GM12878 (cell line): ENCODE measurements at regions not wholly inside any gene's neighbourhood (a gene's known extent, or its start where the extent isn't known, plus 50 kb on each side); places are given as distances from the start of the nearest gene placed in this dataset.

ENCODE experiments used
- CTCF ChIP-seq, 3 experiments: IDR thresholded peaks in 2 of 3; conservative IDR thresholded peaks in 1 of 3; 2 replicates each; pipeline ENCODE4 v1.5.1; 2011; ENCODE audit warnings: low read depth in 3 of 3, low read length in 3 of 3, mild to moderate bottlenecking in 3 of 3, control low read depth in 2 of 3, moderate library complexity in 2 of 3, inconsistent platforms in 1 of 3, mixed read lengths in 1 of 3; ENCODE audit not compliant: control insufficient read depth in 2 of 3, insufficient read depth in 1 of 3; ENCODE audit errors: extremely low read depth in 1 of 3
- JUND ChIP-seq: IDR thresholded peaks from 2 replicates; pipeline ENCODE4 v1.6.1; 2012; ENCODE audit warnings: low read depth, mild to moderate bottlenecking, low read length, improper control_type of control experiment, moderate library complexity
- POLR2A ChIP-seq: IDR thresholded peaks from 2 replicates; pipeline ENCODE4 v1.6.1; 2011; ENCODE audit warnings: low read depth, mild to moderate bottlenecking, low read length
- TAF1 ChIP-seq: IDR thresholded peaks from 2 replicates; pipeline ENCODE4 v1.6.1; 2011; ENCODE audit warnings: mild to moderate bottlenecking, low read depth, low read length, borderline replicate concordance

GRCh38 chr4:74635490-74636123 lies 158.7 kb downstream of the BTC start:
- TF ChIP-seq CTCF (IDR thresholded peaks at IDR 0.05 in 2 of 3, conservative IDR thresholded peaks at IDR 0.05 in 1 of 3; ENCODE audit: control insufficient read depth in 2 of 3, extremely low read depth in 1 of 3, insufficient read depth in 1 of 3, low read depth in 3 of 3, low read length in 3 of 3) (no peak), POLR2A (no peak), JUND (no peak), TAF1 (no peak)
